ENCODE measurements at regions not wholly inside any gene's neighbourhood (a gene's known extent, or its start where the extent isn't known, plus 50 kb on each side); places are given as distances from the start of the nearest gene placed in this dataset.

DNA sequence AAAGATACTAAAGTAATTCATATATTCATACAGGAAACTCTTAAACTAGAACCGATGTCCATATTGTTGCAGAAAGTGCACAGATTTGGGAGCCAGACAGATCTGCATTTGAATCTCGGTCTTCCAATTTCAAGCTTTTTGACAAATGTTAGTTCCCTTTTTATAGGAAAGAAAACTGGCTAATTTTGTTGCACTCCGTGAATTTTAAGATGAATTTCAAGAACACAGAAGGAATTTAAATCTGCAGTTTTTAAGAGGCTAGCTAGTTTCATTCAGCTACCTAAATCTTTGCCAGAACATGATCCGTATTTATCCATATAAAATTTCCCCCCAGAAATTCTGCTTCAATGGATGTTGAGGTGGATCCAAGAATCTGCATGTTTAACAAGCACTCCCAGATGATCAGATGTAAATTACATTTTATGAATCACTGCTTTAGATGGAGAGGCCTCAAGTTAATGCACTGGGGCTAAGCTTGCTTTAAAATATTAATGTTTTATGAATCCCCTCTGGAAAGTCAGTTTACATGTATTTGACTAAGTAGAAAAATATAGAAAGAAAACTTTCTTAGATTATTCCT is 1296.3 kb upstream of the CADM2 start:
- TF ChIP-seq, protein P1, sequence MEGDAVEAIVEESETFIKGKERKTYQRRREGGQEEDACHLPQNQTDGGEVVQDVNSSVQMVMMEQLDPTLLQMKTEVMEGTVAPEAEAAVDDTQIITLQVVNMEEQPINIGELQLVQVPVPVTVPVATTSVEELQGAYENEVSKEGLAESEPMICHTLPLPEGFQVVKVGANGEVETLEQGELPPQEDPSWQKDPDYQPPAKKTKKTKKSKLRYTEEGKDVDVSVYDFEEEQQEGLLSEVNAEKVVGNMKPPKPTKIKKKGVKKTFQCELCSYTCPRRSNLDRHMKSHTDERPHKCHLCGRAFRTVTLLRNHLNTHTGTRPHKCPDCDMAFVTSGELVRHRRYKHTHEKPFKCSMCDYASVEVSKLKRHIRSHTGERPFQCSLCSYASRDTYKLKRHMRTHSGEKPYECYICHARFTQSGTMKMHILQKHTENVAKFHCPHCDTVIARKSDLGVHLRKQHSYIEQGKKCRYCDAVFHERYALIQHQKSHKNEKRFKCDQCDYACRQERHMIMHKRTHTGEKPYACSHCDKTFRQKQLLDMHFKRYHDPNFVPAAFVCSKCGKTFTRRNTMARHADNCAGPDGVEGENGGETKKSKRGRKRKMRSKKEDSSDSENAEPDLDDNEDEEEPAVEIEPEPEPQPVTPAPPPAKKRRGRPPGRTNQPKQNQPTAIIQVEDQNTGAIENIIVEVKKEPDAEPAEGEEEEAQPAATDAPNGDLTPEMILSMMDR (conservative IDR thresholded peaks at IDR 0.05), result no peak
- no peak for TF ChIP-seq ZFX (IDR thresholded peaks at IDR 0.05)
